ENCODE measurements at regions not wholly inside any gene's neighbourhood (a gene's known extent, or its start where the extent isn't known, plus 50 kb on each side); places are given as distances from the start of the nearest gene placed in this dataset.

- Histone ChIP-seq H2AK5ac (ENCODE audit: low read length, severe bottlenecking) (no peak overlapping the region), H3K4me3 (ENCODE audit: insufficient read depth in 1 of 2, low read depth in 1 of 2, low read length in 2 of 2) (no peak overlapping the region), H3K4ac (ENCODE audit: low read depth in 1 of 2, low read length in 2 of 2) (no peak overlapping the region), H2AFZ (ENCODE audit: low read depth, low read length) (no peak overlapping the region), H3K9ac (ENCODE audit: low read length) (no peak overlapping the region), H3K18ac (ENCODE audit: low read depth in 1 of 2, low read length in 2 of 2) (no peak overlapping the region), H2BK12ac (ENCODE audit: low read length in 2 of 2) (no peak overlapping the region), H3K4me2 (ENCODE audit: low read length, poor library complexity, severe bottlenecking) (no peak overlapping the region), H3K14ac (ENCODE audit: low read length in 2 of 2) (no peak overlapping the region), H3K79me1 (replicated peaks; ENCODE audit: low read length, poor library complexity, severe bottlenecking) (no peaks in the 10 kb centered on the region), H3K27me3 (ENCODE audit: control insufficient read depth in 1 of 2, insufficient read depth in 1 of 2, low read length in 2 of 2) (no peaks in the 10 kb centered on the region), H4K8ac (ENCODE audit: low read length) (no peak overlapping the region), H3K23ac (ENCODE audit: low read length in 2 of 2) (no peak overlapping the region), H3K9me3 (ENCODE audit: control insufficient read depth, low read length) (no peaks in the 10 kb centered on the region), H2BK5ac (ENCODE audit: low read depth, low read length, poor library complexity, severe bottlenecking) (no peak overlapping the region), H3K27ac (ENCODE audit: low read length, poor library complexity, severe bottlenecking) (no peak overlapping the region), H3K4me1 (ENCODE audit: control insufficient read depth, insufficient read depth, low read depth, low read length) (peaks cover 5% of the 10 kb centered on the region), H2BK15ac (ENCODE audit: low read depth, poor library complexity, severe bottlenecking) (no peak overlapping the region), H4K91ac (ENCODE audit: low read length) (no peak overlapping the region), H3K36me3 (ENCODE audit: control insufficient read depth in 1 of 2, insufficient read depth in 2 of 2, low read depth in 1 of 2, low read length in 2 of 2) (no peaks in the 10 kb centered on the region), H2BK120ac (ENCODE audit: low read depth, low read length) (no peak overlapping the region)
- DNase-seq, result no peak
- WGBS, result 97% methylated on average over 4 of the region's 4 CpGs
Observed at GRCh38 chr9:81532251-81532650, 157.1 kb downstream of the TLE1 start.

DNA sequence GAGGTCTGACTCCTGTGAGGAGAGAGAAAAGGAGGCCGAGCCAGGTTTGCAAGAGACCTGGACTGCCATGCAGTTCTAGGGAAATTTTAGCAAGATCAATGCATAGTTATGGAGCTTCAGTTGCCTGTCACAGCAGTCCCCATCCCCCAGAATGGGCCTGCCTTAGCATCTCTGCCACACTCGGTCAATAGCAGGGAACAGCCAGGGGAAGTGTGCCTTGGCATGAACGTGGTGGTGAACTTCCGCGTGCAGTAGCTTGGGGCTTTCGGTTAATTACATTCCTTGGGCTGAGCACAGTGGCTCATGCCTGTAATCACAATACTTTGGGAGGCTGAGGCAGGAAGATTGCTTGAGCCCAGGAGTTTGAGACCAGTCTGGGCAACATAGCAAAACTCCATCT, 157.8 kb downstream of the TLE1 start:
- Histone ChIP-seq H2BK12ac (ENCODE audit: low read length in 2 of 2) (peak overlapping the region in 1 of 2 experiments; percentile 1), H2BK120ac (ENCODE audit: low read depth, low read length) (no peak overlapping the region), H3K79me1 (replicated peaks; ENCODE audit: low read length, poor library complexity, severe bottlenecking) (no peaks in the 10 kb centered on the region), H3K23ac (ENCODE audit: low read length in 2 of 2) (no peak overlapping the region), H3K4ac (ENCODE audit: low read depth in 1 of 2, low read length in 2 of 2) (no peak overlapping the region), H4K91ac (ENCODE audit: low read length) (no peak overlapping the region), H3K4me1 (ENCODE audit: control insufficient read depth, insufficient read depth, low read depth, low read length) (peaks cover 2% of the 10 kb centered on the region), H2BK5ac (ENCODE audit: low read depth, low read length, poor library complexity, severe bottlenecking) (no peak overlapping the region), H2AFZ (ENCODE audit: low read depth, low read length) (no peak overlapping the region), H3K9me3 (ENCODE audit: control insufficient read depth, low read length) (no peaks in the 10 kb centered on the region), H3K4me2 (ENCODE audit: low read length, poor library complexity, severe bottlenecking) (no peak overlapping the region), H3K4me3 (ENCODE audit: insufficient read depth in 1 of 2, low read depth in 1 of 2, low read length in 2 of 2) (no peak overlapping the region), H3K27me3 (ENCODE audit: control insufficient read depth in 1 of 2, insufficient read depth in 1 of 2, low read length in 2 of 2) (no peaks in the 10 kb centered on the region), H2AK5ac (ENCODE audit: low read length, severe bottlenecking) (no peak overlapping the region), H3K27ac (ENCODE audit: low read length, poor library complexity, severe bottlenecking) (no peak overlapping the region), H3K36me3 (ENCODE audit: control insufficient read depth in 1 of 2, insufficient read depth in 2 of 2, low read depth in 1 of 2, low read length in 2 of 2) (no peaks in the 10 kb centered on the region), H3K18ac (ENCODE audit: low read depth in 1 of 2, low read length in 2 of 2) (no peak overlapping the region), H3K9ac (ENCODE audit: low read length) (no peak overlapping the region), H4K8ac (ENCODE audit: low read length) (no peak overlapping the region), H3K14ac (ENCODE audit: low read length in 2 of 2) (no peak overlapping the region), H2BK15ac (ENCODE audit: low read depth, poor library complexity, severe bottlenecking) (peak overlapping the region; percentile 12)
- no peak for DNase-seq
- WGBS, result 93% methylated on average over 6 of the region's 6 CpGs

- no peaks in the 10 kb centered on the region for H3K79me1 ChIP-seq (replicated peaks; ENCODE audit: low read length, poor library complexity, severe bottlenecking)
- H3K14ac ChIP-seq (ENCODE audit: low read length in 2 of 2), result no peak overlapping the region
- no peak overlapping the region for H2BK120ac ChIP-seq (ENCODE audit: low read depth, low read length)
- H4K91ac ChIP-seq (ENCODE audit: low read length), result no peak overlapping the region
- no peaks in the 10 kb centered on the region for H3K9me3 ChIP-seq (ENCODE audit: control insufficient read depth, low read length)
- no peak overlapping the region for H3K23ac ChIP-seq (ENCODE audit: low read length in 2 of 2)
- H3K4ac ChIP-seq (ENCODE audit: low read depth in 1 of 2, low read length in 2 of 2), result no peak overlapping the region
- H3K27me3 ChIP-seq (ENCODE audit: control insufficient read depth in 1 of 2, insufficient read depth in 1 of 2, low read length in 2 of 2), result no peaks in the 10 kb centered on the region
- H2BK15ac ChIP-seq (ENCODE audit: low read depth, poor library complexity, severe bottlenecking), result no peak overlapping the region
- no peak overlapping the region for H2BK5ac ChIP-seq (ENCODE audit: low read depth, low read length, poor library complexity, severe bottlenecking)
- peak overlapping the region; percentile 1 to 29 for H2BK12ac ChIP-seq (ENCODE audit: low read length in 2 of 2)
- H4K8ac ChIP-seq (ENCODE audit: low read length), result no peak overlapping the region
- H3K9ac ChIP-seq (ENCODE audit: low read length), result no peak overlapping the region
- H3K36me3 ChIP-seq (ENCODE audit: control insufficient read depth in 1 of 2, insufficient read depth in 2 of 2, low read depth in 1 of 2, low read length in 2 of 2), result no peaks in the 10 kb centered on the region
- no peak overlapping the region for H3K18ac ChIP-seq (ENCODE audit: low read depth in 1 of 2, low read length in 2 of 2)
- no peak overlapping the region for H2AK5ac ChIP-seq (ENCODE audit: low read length, severe bottlenecking)
- peaks cover 1% of the 10 kb centered on the region for H3K4me1 ChIP-seq (ENCODE audit: control insufficient read depth, insufficient read depth, low read depth, low read length)
- DNase-seq, result no peak
- no peak overlapping the region for H3K27ac ChIP-seq (ENCODE audit: low read length, poor library complexity, severe bottlenecking)
- 97% methylated on average over 3 of the region's 4 CpGs for WGBS
- H2AFZ ChIP-seq (ENCODE audit: low read depth, low read length), result no peak overlapping the region
- no peak overlapping the region for H3K4me3 ChIP-seq (ENCODE audit: insufficient read depth in 1 of 2, low read depth in 1 of 2, low read length in 2 of 2)
- no peak overlapping the region for H3K4me2 ChIP-seq (ENCODE audit: low read length, poor library complexity, severe bottlenecking)
Observed at GRCh38 chr9:81530846-81531245, 158.5 kb downstream of the TLE1 start.

- H2BK15ac ChIP-seq (ENCODE audit: low read depth, poor library complexity, severe bottlenecking), result no peak overlapping the region
- no peak overlapping the region for H2BK120ac ChIP-seq (ENCODE audit: low read depth, low read length)
- DNase-seq, result no peak
- WGBS, result 94% methylated on average over 5 of the region's 5 CpGs
- H3K27me3 ChIP-seq (ENCODE audit: control insufficient read depth in 1 of 2, insufficient read depth in 1 of 2, low read length in 2 of 2), result no peaks in the 10 kb centered on the region
- H4K8ac ChIP-seq (ENCODE audit: low read length), result no peak overlapping the region
- H2BK12ac ChIP-seq (ENCODE audit: low read length in 2 of 2), result peak overlapping the region in 1 of 2 experiments; percentile 1
- no peak overlapping the region for H3K9ac ChIP-seq (ENCODE audit: low read length)
- peak overlapping the region; percentile 49 for H2BK5ac ChIP-seq (ENCODE audit: low read depth, low read length, poor library complexity, severe bottlenecking)
- no peak overlapping the region for H3K27ac ChIP-seq (ENCODE audit: low read length, poor library complexity, severe bottlenecking)
- H3K79me1 ChIP-seq (replicated peaks; ENCODE audit: low read length, poor library complexity, severe bottlenecking), result no peaks in the 10 kb centered on the region
- H3K4me2 ChIP-seq (ENCODE audit: low read length, poor library complexity, severe bottlenecking), result no peak overlapping the region
- no peak overlapping the region for H3K4me3 ChIP-seq (ENCODE audit: insufficient read depth in 1 of 2, low read depth in 1 of 2, low read length in 2 of 2)
- no peak overlapping the region for H3K14ac ChIP-seq (ENCODE audit: low read length in 2 of 2)
- H3K18ac ChIP-seq (ENCODE audit: low read depth in 1 of 2, low read length in 2 of 2), result no peak overlapping the region
- H3K36me3 ChIP-seq (ENCODE audit: control insufficient read depth in 1 of 2, insufficient read depth in 2 of 2, low read depth in 1 of 2, low read length in 2 of 2), result no peaks in the 10 kb centered on the region
- H2AFZ ChIP-seq (ENCODE audit: low read depth, low read length), result no peak overlapping the region
- no peak overlapping the region for H3K4ac ChIP-seq (ENCODE audit: low read depth in 1 of 2, low read length in 2 of 2)
- no peak overlapping the region for H3K23ac ChIP-seq (ENCODE audit: low read length in 2 of 2)
- no peaks in the 10 kb centered on the region for H3K9me3 ChIP-seq (ENCODE audit: control insufficient read depth, low read length)
- peaks cover 1% of the 10 kb centered on the region for H3K4me1 ChIP-seq (ENCODE audit: control insufficient read depth, insufficient read depth, low read depth, low read length)
- H4K91ac ChIP-seq (ENCODE audit: low read length), result no peak overlapping the region
- H2AK5ac ChIP-seq (ENCODE audit: low read length, severe bottlenecking), result peak overlapping the region; percentile 76
Observed at GRCh38 chr9:81530310-81530810, 159.0 kb downstream of the TLE1 start.

All from mesenchymal stem cell (in vitro differentiated cells and primary cell).